ENCODE measurements at regions not wholly inside any gene's neighbourhood (a gene's known extent, or its start where the extent isn't known, plus 50 kb on each side); places are given as distances from the start of the nearest gene placed in this dataset.

DNA sequence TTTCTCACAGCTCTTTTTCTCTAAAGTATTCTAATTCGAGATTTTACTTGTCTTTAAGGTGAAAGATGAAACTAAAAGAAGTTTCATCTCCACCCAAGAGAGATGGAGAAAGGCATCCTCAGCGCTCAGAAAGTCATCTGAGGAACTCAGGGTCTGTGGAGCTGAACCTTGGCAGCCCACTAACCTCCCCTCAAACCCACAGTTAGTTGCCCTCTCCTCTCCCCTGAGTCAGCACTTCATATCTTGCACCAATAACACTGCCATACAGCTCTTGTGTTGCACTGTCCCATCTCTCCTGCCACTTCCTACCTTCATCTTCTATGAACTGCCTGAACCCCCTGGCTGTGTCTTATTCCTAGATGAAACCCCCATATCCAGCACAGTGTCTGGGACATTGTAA is 184.8 kb downstream of the RAB28 start:
- no peak overlapping the region for H3K27ac ChIP-seq

DNA sequence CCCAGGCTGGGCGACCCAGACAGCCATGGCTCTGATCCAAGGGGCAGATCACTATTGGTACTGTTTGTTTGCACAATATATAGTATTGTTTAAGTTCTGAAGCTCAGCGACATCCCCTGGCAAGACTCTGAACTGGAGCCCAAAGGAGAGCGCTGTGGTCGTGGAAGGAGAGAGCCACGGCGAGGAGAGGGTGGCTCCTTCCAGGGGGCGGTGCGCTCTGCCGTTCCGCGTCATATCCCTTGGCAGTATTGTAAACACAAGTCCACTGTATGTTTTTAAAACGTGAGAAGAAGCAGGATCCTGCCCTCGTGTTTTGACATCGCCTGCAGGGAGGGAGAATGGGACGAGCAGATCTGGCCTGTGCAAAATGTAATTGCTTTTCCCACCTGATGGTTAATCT is 185.5 kb downstream of the RAB28 start:
- Histone ChIP-seq H3K27ac (no peak overlapping the region), H3K27me3 (ENCODE audit: insufficient read depth, low read depth, severe bottlenecking) (no peaks in the 10 kb centered on the region), H3K9me3 (ENCODE audit: severe bottlenecking) (no peaks in the 10 kb centered on the region), H3K4me3 (ENCODE audit: low read depth, low read length) (no peak overlapping the region), H3K36me3 (no peaks in the 10 kb centered on the region)
- no peak for DNase-seq
- TF ChIP-seq, protein P1, sequence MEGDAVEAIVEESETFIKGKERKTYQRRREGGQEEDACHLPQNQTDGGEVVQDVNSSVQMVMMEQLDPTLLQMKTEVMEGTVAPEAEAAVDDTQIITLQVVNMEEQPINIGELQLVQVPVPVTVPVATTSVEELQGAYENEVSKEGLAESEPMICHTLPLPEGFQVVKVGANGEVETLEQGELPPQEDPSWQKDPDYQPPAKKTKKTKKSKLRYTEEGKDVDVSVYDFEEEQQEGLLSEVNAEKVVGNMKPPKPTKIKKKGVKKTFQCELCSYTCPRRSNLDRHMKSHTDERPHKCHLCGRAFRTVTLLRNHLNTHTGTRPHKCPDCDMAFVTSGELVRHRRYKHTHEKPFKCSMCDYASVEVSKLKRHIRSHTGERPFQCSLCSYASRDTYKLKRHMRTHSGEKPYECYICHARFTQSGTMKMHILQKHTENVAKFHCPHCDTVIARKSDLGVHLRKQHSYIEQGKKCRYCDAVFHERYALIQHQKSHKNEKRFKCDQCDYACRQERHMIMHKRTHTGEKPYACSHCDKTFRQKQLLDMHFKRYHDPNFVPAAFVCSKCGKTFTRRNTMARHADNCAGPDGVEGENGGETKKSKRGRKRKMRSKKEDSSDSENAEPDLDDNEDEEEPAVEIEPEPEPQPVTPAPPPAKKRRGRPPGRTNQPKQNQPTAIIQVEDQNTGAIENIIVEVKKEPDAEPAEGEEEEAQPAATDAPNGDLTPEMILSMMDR (IDR thresholded peaks at IDR 0.05; ENCODE audit: low read depth, low read length), result no peak

More for the DNA sequence above, 184.8 kb downstream of the RAB28 start:
- Histone ChIP-seq H3K9me3 (ENCODE audit: severe bottlenecking) (no peaks in the 10 kb centered on the region), H3K36me3 (no peaks in the 10 kb centered on the region), H3K27me3 (ENCODE audit: insufficient read depth, low read depth, severe bottlenecking) (no peaks in the 10 kb centered on the region), H3K4me3 (ENCODE audit: low read depth, low read length) (no peak overlapping the region)
- TF ChIP-seq, protein P1 (IDR thresholded peaks at IDR 0.05; ENCODE audit: low read depth, low read length), result no peak
- DNase-seq, result no peak

DNA sequence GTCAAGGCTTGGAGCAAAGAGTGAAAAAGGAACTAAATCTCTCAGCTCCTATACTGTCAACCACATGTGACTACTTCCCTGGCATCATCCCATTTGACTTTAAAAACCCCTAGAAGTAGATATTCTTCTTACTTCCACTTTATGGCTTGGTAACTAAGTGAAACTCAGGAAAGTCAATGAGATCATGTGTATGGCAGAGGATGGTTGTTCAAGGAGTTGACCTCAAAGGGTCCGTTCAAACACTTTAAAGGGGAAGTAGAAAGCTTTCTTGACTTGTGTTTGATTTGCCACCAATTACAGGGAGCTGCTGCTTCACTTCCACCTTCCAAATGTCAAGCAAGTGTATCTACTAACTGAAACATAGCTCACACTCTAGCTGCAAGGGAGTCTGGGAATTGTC is 187.2 kb downstream of the RAB28 start:
- no peak overlapping the region for H3K27ac ChIP-seq
- no peaks in the 10 kb centered on the region for H3K36me3 ChIP-seq
- TF ChIP-seq, protein P1 (IDR thresholded peaks at IDR 0.05; ENCODE audit: low read depth, low read length), result no peak
- no peak overlapping the region for H3K4me3 ChIP-seq (ENCODE audit: low read depth, low read length)
- DNase-seq, result no peak
- H3K9me3 ChIP-seq (ENCODE audit: severe bottlenecking), result no peaks in the 10 kb centered on the region
- H3K27me3 ChIP-seq (ENCODE audit: insufficient read depth, low read depth, severe bottlenecking), result no peaks in the 10 kb centered on the region

DNA sequence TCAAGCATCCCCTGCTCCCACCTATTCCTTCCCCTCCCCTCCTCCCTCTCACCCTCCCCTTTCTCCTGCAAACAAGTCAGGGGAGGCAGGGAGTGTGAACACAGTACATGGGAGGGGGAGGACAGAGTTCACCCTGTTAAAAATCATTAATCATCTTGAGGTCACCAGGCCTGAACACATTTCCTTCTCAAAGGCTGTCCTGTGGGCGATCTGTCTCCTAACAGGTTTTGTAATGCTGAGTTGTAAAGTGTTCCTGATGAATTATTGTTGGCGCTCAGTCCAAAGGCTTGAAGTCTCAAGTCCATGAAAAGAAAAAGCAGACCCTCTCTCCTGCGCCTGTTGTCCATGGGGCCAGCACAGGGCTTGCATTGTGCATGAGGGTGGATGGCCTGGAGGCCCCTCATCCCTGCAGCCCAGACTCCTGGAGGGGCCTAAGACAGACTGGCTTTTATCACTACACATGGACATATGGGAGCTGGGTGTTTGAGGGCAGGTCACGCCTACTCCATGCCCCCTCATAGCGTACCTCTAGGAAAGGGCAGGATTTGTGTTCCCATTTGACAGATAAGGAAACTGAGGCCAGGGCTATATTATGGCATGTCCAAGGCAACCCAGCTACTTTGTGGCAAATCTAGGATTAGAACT is 189.1 kb downstream of the RAB28 start:
- H3K9me3 ChIP-seq (ENCODE audit: severe bottlenecking), result no peaks in the 10 kb centered on the region
- TF ChIP-seq, protein P1 (IDR thresholded peaks at IDR 0.05; ENCODE audit: low read depth, low read length), result no peak
- DNase-seq, result no peak
- no peak overlapping the region for H3K4me3 ChIP-seq (ENCODE audit: low read depth, low read length)
- no peaks in the 10 kb centered on the region for H3K36me3 ChIP-seq
- no peaks in the 10 kb centered on the region for H3K27me3 ChIP-seq (ENCODE audit: insufficient read depth, low read depth, severe bottlenecking)
- no peak overlapping the region for H3K27ac ChIP-seq

DNA sequence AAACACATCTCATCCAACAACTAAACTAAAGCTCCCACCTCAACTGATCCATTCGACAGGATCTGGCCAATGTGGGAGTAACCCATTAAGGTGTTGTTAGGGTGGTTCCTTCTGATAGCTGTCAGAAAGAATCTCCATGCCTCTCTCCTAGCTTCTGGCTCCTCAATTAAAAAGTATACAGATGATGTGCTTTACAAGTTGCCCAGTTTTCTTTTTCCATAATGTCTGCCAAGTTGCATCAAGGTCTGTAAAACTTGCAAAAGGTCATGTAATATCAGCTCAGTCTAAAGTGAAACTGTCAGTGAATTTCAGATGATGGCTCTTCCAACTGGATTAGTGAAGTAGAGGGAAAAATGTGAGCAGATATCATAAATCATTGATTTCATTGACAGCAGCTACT is 191.8 kb downstream of the RAB28 start:
- DNase-seq, result no peak
- no peaks in the 10 kb centered on the region for H3K36me3 ChIP-seq
- no peaks in the 10 kb centered on the region for H3K27me3 ChIP-seq (ENCODE audit: insufficient read depth, low read depth, severe bottlenecking)
- TF ChIP-seq, protein P1 (IDR thresholded peaks at IDR 0.05; ENCODE audit: low read depth, low read length), result no peak
- H3K4me3 ChIP-seq (ENCODE audit: low read depth, low read length), result no peak overlapping the region
- no peaks in the 10 kb centered on the region for H3K9me3 ChIP-seq (ENCODE audit: severe bottlenecking)
- no peak overlapping the region for H3K27ac ChIP-seq

DNA sequence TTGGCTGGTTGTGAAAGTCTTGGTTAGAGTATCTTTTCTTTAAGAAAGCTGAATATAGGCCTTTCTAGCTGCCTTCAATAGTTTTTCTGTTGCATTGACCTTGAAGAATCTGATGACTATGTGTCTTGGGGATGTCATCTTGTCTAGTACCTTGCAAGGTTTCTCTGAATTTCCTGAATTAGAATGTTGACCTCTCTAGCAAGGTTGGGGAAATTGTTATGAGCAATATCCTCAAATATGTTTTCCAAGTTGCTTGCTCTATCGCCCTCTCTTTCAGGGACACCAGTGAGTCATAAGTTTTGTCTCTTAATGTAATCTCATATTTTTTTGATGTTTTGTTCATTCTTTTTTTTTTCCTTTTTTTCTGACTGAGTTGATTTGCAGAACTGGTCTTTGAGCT is 194.7 kb downstream of the RAB28 start:
- Histone ChIP-seq H3K9me3 (ENCODE audit: severe bottlenecking) (peaks cover 5% of the 10 kb centered on the region), H3K4me3 (ENCODE audit: low read depth, low read length) (no peak overlapping the region), H3K27ac (no peak overlapping the region), H3K36me3 (no peaks in the 10 kb centered on the region), H3K27me3 (ENCODE audit: insufficient read depth, low read depth, severe bottlenecking) (no peaks in the 10 kb centered on the region)
- TF ChIP-seq, protein P1 (IDR thresholded peaks at IDR 0.05; ENCODE audit: low read depth, low read length), result no peak
- no peak for DNase-seq
